ENCODE measurements at regions not wholly inside any gene's neighbourhood (a gene's known extent, or its start where the extent isn't known, plus 50 kb on each side); places are given as distances from the start of the nearest gene placed in this dataset.
"Not testable (repeated sequence)": the region's sequence is repeated elsewhere in the genome, so short reads cannot be mapped to it uniquely, and the experiment has no call there.

GRCh38 chr13:66205807-66206206, 1024.3 kb downstream of the PCDH9 start:
- Mint-ChIP-seq H3K4me3 (no peak overlapping the region), H3K27ac (no peak overlapping the region), H3K27me3 (no peaks in the 10 kb centered on the region), H3K36me3 (no peaks in the 10 kb centered on the region), H3K9me3 (peaks cover 2% of the 10 kb centered on the region), H3K4me1 (no peaks in the 10 kb centered on the region)
- ATAC-seq (ENCODE audit: low read depth) (no peak), DNase-seq (ENCODE audit: low spot score in 2 of 2) (no peak)

- H3K27ac Mint-ChIP-seq, result no peak overlapping the region
- no peaks in the 10 kb centered on the region for H3K4me1 Mint-ChIP-seq
- H3K36me3 Mint-ChIP-seq, result no peaks in the 10 kb centered on the region
- H3K9me3 Mint-ChIP-seq, result peaks cover 3% of the 10 kb centered on the region
- DNase-seq (ENCODE audit: low spot score in 2 of 2) (no peak), ATAC-seq (ENCODE audit: low read depth) (no peak)
- no peaks in the 10 kb centered on the region for H3K27me3 Mint-ChIP-seq
- H3K4me3 Mint-ChIP-seq, result no peak overlapping the region
These were observed 1029.6 kb downstream of the PCDH9 start for GRCh38 chr13:66200555-66200954.

- H3K27me3 Mint-ChIP-seq, result no peaks in the 10 kb centered on the region
These were observed 1034.9 kb downstream of the PCDH9 start for GRCh38 chr13:66195238-66195637.

GRCh38 chr13:66189986-66190385, 1040.2 kb downstream of the PCDH9 start:
- no peak for ATAC-seq (ENCODE audit: low read depth)
- no peaks in the 10 kb centered on the region for H3K27me3 Mint-ChIP-seq
- no peaks in the 10 kb centered on the region for H3K4me1 Mint-ChIP-seq
- H3K4me3 Mint-ChIP-seq, result no peak overlapping the region
- DNase-seq (ENCODE audit: low spot score in 2 of 2), result no peak
- H3K27ac Mint-ChIP-seq, result no peak overlapping the region
- peaks cover 3% of the 10 kb centered on the region for H3K9me3 Mint-ChIP-seq
- H3K36me3 Mint-ChIP-seq, result no peaks in the 10 kb centered on the region

More at GRCh38 chr13:66195238-66195637, 1034.9 kb downstream of the PCDH9 start:
- ATAC-seq (ENCODE audit: low read depth) (no peak), DNase-seq (ENCODE audit: low spot score in 2 of 2) (no peak)
- H3K36me3 Mint-ChIP-seq, result no peaks in the 10 kb centered on the region
- peaks cover 3% of the 10 kb centered on the region for H3K9me3 Mint-ChIP-seq
- no peak overlapping the region for H3K4me3 Mint-ChIP-seq
- no peak overlapping the region for H3K27ac Mint-ChIP-seq
- H3K4me1 Mint-ChIP-seq, result no peaks in the 10 kb centered on the region

- Mint-ChIP-seq H3K4me3 (no peak overlapping the region), H3K4me1 (no peaks in the 10 kb centered on the region), H3K27me3 (no peaks in the 10 kb centered on the region), H3K27ac (no peak overlapping the region), H3K36me3 (no peaks in the 10 kb centered on the region), H3K9me3 (peaks cover 7% of the 10 kb centered on the region)
- DNase-seq (ENCODE audit: low spot score in 2 of 2), result no peak
- no peak for ATAC-seq (ENCODE audit: low read depth)
These were observed 1049.3 kb downstream of the PCDH9 start for GRCh38 chr13:66180836-66181235.

GRCh38 chr13:66171920-66172319, 1058.2 kb downstream of the PCDH9 start:
- H3K9me3 Mint-ChIP-seq, result no peaks in the 10 kb centered on the region
- ATAC-seq (ENCODE audit: low read depth) (no peak), DNase-seq (ENCODE audit: low spot score in 2 of 2) (no peak)
- H3K36me3 Mint-ChIP-seq, result no peaks in the 10 kb centered on the region
- H3K27ac Mint-ChIP-seq, result no peak overlapping the region
- no peaks in the 10 kb centered on the region for H3K27me3 Mint-ChIP-seq
- H3K4me3 Mint-ChIP-seq, result no peak overlapping the region
- no peaks in the 10 kb centered on the region for H3K4me1 Mint-ChIP-seq

- ATAC-seq (ENCODE audit: low read depth), result no peak
- Mint-ChIP-seq H3K9me3 (no peaks in the 10 kb centered on the region), H3K27ac (no peak overlapping the region), H3K4me3 (no peak overlapping the region), H3K27me3 (no peaks in the 10 kb centered on the region), H3K4me1 (no peaks in the 10 kb centered on the region), H3K36me3 (no peaks in the 10 kb centered on the region)
- no peak for DNase-seq (ENCODE audit: low spot score in 2 of 2)
These were observed 1067.7 kb downstream of the PCDH9 start for GRCh38 chr13:66162470-66162869.

GRCh38 chr13:66159511-66159910, 1070.6 kb downstream of the PCDH9 start:
- Mint-ChIP-seq H3K27ac (no peak overlapping the region), H3K36me3 (no peaks in the 10 kb centered on the region), H3K9me3 (no peaks in the 10 kb centered on the region), H3K4me1 (no peaks in the 10 kb centered on the region), H3K27me3 (no peaks in the 10 kb centered on the region), H3K4me3 (no peak overlapping the region)
- no peak for DNase-seq (ENCODE audit: low spot score in 2 of 2)
- peak; percentile 39 for ATAC-seq (ENCODE audit: low read depth)

GRCh38 chr13:66154976-66155375, 1075.2 kb downstream of the PCDH9 start:
- Mint-ChIP-seq H3K27me3 (no peaks in the 10 kb centered on the region), H3K4me1 (no peaks in the 10 kb centered on the region), H3K4me3 (no peak overlapping the region), H3K27ac (no peak overlapping the region), H3K36me3 (no peaks in the 10 kb centered on the region), H3K9me3 (peaks cover 4% of the 10 kb centered on the region)
- ATAC-seq (ENCODE audit: low read depth) (no peak), DNase-seq (ENCODE audit: low spot score in 2 of 2) (no peak)

- no peaks in the 10 kb centered on the region for H3K4me1 Mint-ChIP-seq
- ATAC-seq (ENCODE audit: low read depth), result no peak
- H3K27me3 Mint-ChIP-seq, result no peaks in the 10 kb centered on the region
- DNase-seq (ENCODE audit: low spot score in 2 of 2), result no peak
- H3K9me3 Mint-ChIP-seq, result peaks cover 4% of the 10 kb centered on the region
- no peak overlapping the region for H3K27ac Mint-ChIP-seq
- no peaks in the 10 kb centered on the region for H3K36me3 Mint-ChIP-seq
- no peak overlapping the region for H3K4me3 Mint-ChIP-seq
These were observed 1075.8 kb downstream of the PCDH9 start for GRCh38 chr13:66154354-66154753.

- H3K4me1 Mint-ChIP-seq, result no peaks in the 10 kb centered on the region
- peaks cover 6% of the 10 kb centered on the region for H3K9me3 Mint-ChIP-seq
- no peaks in the 10 kb centered on the region for H3K36me3 Mint-ChIP-seq
- ATAC-seq (ENCODE audit: low read depth) (no peak), DNase-seq (ENCODE audit: low spot score in 2 of 2) (no peak)
- H3K27me3 Mint-ChIP-seq, result no peaks in the 10 kb centered on the region
- no peak overlapping the region for H3K27ac Mint-ChIP-seq
- no peak overlapping the region for H3K4me3 Mint-ChIP-seq
These were observed 1077.5 kb downstream of the PCDH9 start for GRCh38 chr13:66152596-66152995.

GRCh38 chr13:66144357-66144756, 1085.8 kb downstream of the PCDH9 start:
- ATAC-seq (ENCODE audit: low read depth); H3K27me3 Mint-ChIP-seq; DNase-seq (ENCODE audit: low spot score in 2 of 2); H3K4me1 Mint-ChIP-seq; H3K27ac Mint-ChIP-seq; H3K4me3 Mint-ChIP-seq; H3K36me3 Mint-ChIP-seq; H3K9me3 Mint-ChIP-seq: not testable (repeated sequence)

- Mint-ChIP-seq H3K27me3 (no peaks in the 10 kb centered on the region), H3K9me3 (peaks cover 5% of the 10 kb centered on the region), H3K4me1 (peaks cover 5% of the 10 kb centered on the region), H3K4me3 (no peak overlapping the region), H3K36me3 (no peaks in the 10 kb centered on the region), H3K27ac (no peak overlapping the region)
- no peak for DNase-seq (ENCODE audit: low spot score in 2 of 2)
- peak; percentile 48 for ATAC-seq (ENCODE audit: low read depth)
These were observed 1090.4 kb downstream of the PCDH9 start for GRCh38 chr13:66139701-66140100.

GRCh38 chr13:66139250-66139649, 1090.9 kb downstream of the PCDH9 start:
- no peak overlapping the region for H3K27ac Mint-ChIP-seq
- H3K36me3 Mint-ChIP-seq, result no peaks in the 10 kb centered on the region
- no peak for DNase-seq (ENCODE audit: low spot score in 2 of 2)
- no peaks in the 10 kb centered on the region for H3K27me3 Mint-ChIP-seq
- H3K4me1 Mint-ChIP-seq, result peaks cover 5% of the 10 kb centered on the region
- H3K4me3 Mint-ChIP-seq, result no peak overlapping the region
- no peak for ATAC-seq (ENCODE audit: low read depth)
- peaks cover 5% of the 10 kb centered on the region for H3K9me3 Mint-ChIP-seq

- Mint-ChIP-seq H3K9me3 (peaks cover 4% of the 10 kb centered on the region), H3K4me1 (peaks cover 5% of the 10 kb centered on the region), H3K4me3 (no peak overlapping the region), H3K27me3 (no peaks in the 10 kb centered on the region), H3K36me3 (no peaks in the 10 kb centered on the region), H3K27ac (no peak overlapping the region)
- DNase-seq (ENCODE audit: low spot score in 2 of 2) (peak in 1 of 2 donors; percentile 7), ATAC-seq (ENCODE audit: low read depth) (peak; percentile 85)
These were observed 1091.8 kb downstream of the PCDH9 start for GRCh38 chr13:66138172-66138811.

Measured in memory B cell (primary cell).